Stomach (tissue), 8 donors: ENCODE measurements at regions not wholly inside any gene's neighbourhood (a gene's known extent, or its start where the extent isn't known, plus 50 kb on each side); places are given as distances from the start of the nearest gene placed in this dataset.

Source experiments
- DNase-seq, 2 donors: peaks; one replicate each; pipeline versions ENCODE4 v3.0.0 to v3.0.0-alpha.2; 2013 to 2019
- H3K27ac ChIP-seq, 5 donors: fragments of 200-600 bp in 4 of 5; sonication (generic) in 4 of 5; one replicate each; pipeline ENCODE4 v1.5.1; 2013 to 2019; ENCODE audit warnings: mild to moderate bottlenecking in 1 of 5, moderate library complexity in 1 of 5
- H3K27me3 ChIP-seq, 3 donors: fragments of 200-600 bp; sonication (generic); one replicate each; pipeline ENCODE4 v1.5.1; 2017 to 2019; ENCODE audit warnings: mixed run types in 1 of 3
- H3K36me3 ChIP-seq, 4 donors: fragments of 200-600 bp; sonication (generic); 1 replicate in 3 of 4; 2 replicates in 1 of 4; pipeline ENCODE4 v1.5.1; 2016 to 2019
- H3K4me1 ChIP-seq, 4 donors: fragments of 200-600 bp; sonication (generic); one replicate each; pipeline ENCODE4 v1.5.1; 2016 to 2019
- H3K4me3 ChIP-seq, 4 donors: fragments of 200-600 bp; sonication (generic) in 3 of 4; one replicate each; pipeline ENCODE4 v1.5.1; 2016 to 2019; ENCODE audit warnings: mild to moderate bottlenecking in 1 of 4
- H3K9me3 ChIP-seq, 4 donors: fragments of 200-600 bp; sonication (generic); one replicate each; pipeline ENCODE4 v1.5.1; 2016 to 2019
- CTCF ChIP-seq, 7 experiments: fragments of 450-650 bp in 4 of 7; fragments of 200-600 bp in 3 of 7; sonication (generic) in 3 of 7; IDR thresholded peaks; one replicate each; pipeline ENCODE4 v1.5.1; 2016 to 2019; ENCODE audit warnings: antibody characterized with exemption in 7 of 7, control low read depth in 2 of 7, mild to moderate bottlenecking in 1 of 7
- EP300 ChIP-seq: sonication (generic); formaldehyde crosslinking; IDR thresholded peaks from one replicate; pipeline ENCODE4 v1.6.1; 2017; ENCODE audit warnings: antibody characterized with exemption
- POLR2A ChIP-seq, 4 donors: fragments of 450-650 bp; IDR thresholded peaks; one replicate each; pipeline ENCODE4 v1.6.1; 2016; ENCODE audit warnings: antibody characterized with exemption in 4 of 4, control low read depth in 2 of 4, mild to moderate bottlenecking in 1 of 4, moderate library complexity in 1 of 4
- POLR2AphosphoS5 ChIP-seq, 3 donors: sonication (generic); formaldehyde crosslinking; IDR thresholded peaks; one replicate each; pipeline ENCODE4 v1.6.1; 2016; ENCODE audit warnings: antibody characterized with exemption in 3 of 3
- WGBS, 5 donors: extraction: QIAGEN DNeasy Blood & Tissue Kit in 3 of 5; methylation state at CpG; one replicate each; pipeline versions ENCODE4 v1.1.5 to v1.1.7; 2013 to 2018; 5-methylcytosine and 5-hydroxymethylcytosine counted together
- intact Hi-C: fragments of 100-400 bp; cut with DNase I; formaldehyde crosslinking; loops from one replicate; pipeline ENCODE4 v1.15.1; 2023; ENCODE audit warnings: low total_unique reads
- donor health status: healthy with polysubstance abuse.
- donor health status: Bipolar disorder and iron deficiency.
- donor health status: healthy.

GRCh38 chr20:24257171-24257570 is 212.3 kb upstream of the SYNDIG1 start:
- Histone ChIP-seq H3K36me3 (no peaks in the 10 kb centered on the region), H3K4me3 (no peak overlapping the region), H3K27ac (no peak overlapping the region), H3K27me3 (no peaks in the 10 kb centered on the region), H3K4me1 (peaks cover 0 to 5% (median 0%) of the 10 kb centered on the region in 4 donors), H3K9me3 (no peaks in the 10 kb centered on the region)
- no peak for DNase-seq
- 95 to 98% (median 95%) methylated on average over 3 of the region's 3 CpGs for WGBS, 5 donors
- TF ChIP-seq EP300 = no peak
- TF ChIP-seq POLR2A (IDR thresholded peaks at IDR 0.05) = no peak
- TF ChIP-seq CTCF (IDR thresholded peaks at IDR 0.05) = no peak
- TF ChIP-seq POLR2AphosphoS5 (IDR thresholded peaks at IDR 0.05) = no peak
- intact Hi-C loops = no loop called here

GRCh38 chr20:24256307-24256706 is 213.1 kb upstream of the SYNDIG1 start:
- H3K4me3 ChIP-seq = no peak overlapping the region
- 84 to 95% (median 89%) methylated on average over 9 of the region's 9 CpGs for WGBS, 5 donors
- H3K9me3 ChIP-seq = no peaks in the 10 kb centered on the region
- no peak overlapping the region for H3K27ac ChIP-seq
- TF ChIP-seq POLR2A (IDR thresholded peaks at IDR 0.05) = no peak
- TF ChIP-seq EP300 = no peak
- no peak for TF ChIP-seq CTCF (IDR thresholded peaks at IDR 0.05)
- TF ChIP-seq POLR2AphosphoS5 (IDR thresholded peaks at IDR 0.05) = no peak
- peaks cover 0 to 2% (median 0%) of the 10 kb centered on the region in 4 donors for H3K4me1 ChIP-seq
- no peak for DNase-seq
- no peaks in the 10 kb centered on the region for H3K27me3 ChIP-seq
- intact Hi-C loops = no loop called here
- H3K36me3 ChIP-seq = no peaks in the 10 kb centered on the region

- no peaks in the 10 kb centered on the region for H3K9me3 ChIP-seq
- no peaks in the 10 kb centered on the region for H3K27me3 ChIP-seq
- intact Hi-C loops = no loop called here
- TF ChIP-seq POLR2A (IDR thresholded peaks at IDR 0.05) (no peak), CTCF (IDR thresholded peaks at IDR 0.05) (no peak), POLR2AphosphoS5 (IDR thresholded peaks at IDR 0.05) (no peak), EP300 (no peak)
- H3K4me1 ChIP-seq = no peaks in the 10 kb centered on the region
- H3K27ac ChIP-seq = no peak overlapping the region
- no peaks in the 10 kb centered on the region for H3K36me3 ChIP-seq
- DNase-seq = no peak
- H3K4me3 ChIP-seq = no peak overlapping the region
- WGBS, 5 donors = 68 to 86% (median 83%) methylated on average over 3 of the region's 3 CpGs
Measured at GRCh38 chr20:24254480-24254879, 214.9 kb upstream of the SYNDIG1 start.

- intact Hi-C loops = no loop called here
- Histone ChIP-seq H3K4me3 (no peak overlapping the region), H3K27me3 (no peaks in the 10 kb centered on the region), H3K9me3 (peaks cover 0 to 7% (median 0%) of the 10 kb centered on the region in 4 donors), H3K27ac (no peak overlapping the region), H3K36me3 (no peaks in the 10 kb centered on the region), H3K4me1 (no peaks in the 10 kb centered on the region)
- WGBS, 5 donors = 51 to 64% (median 61%) methylated on average over 6 of the region's 6 CpGs
- no peak for TF ChIP-seq CTCF (IDR thresholded peaks at IDR 0.05)
- no peak for TF ChIP-seq POLR2A (IDR thresholded peaks at IDR 0.05)
- TF ChIP-seq POLR2AphosphoS5 (IDR thresholded peaks at IDR 0.05) = no peak
- TF ChIP-seq EP300 = no peak
- no peak for DNase-seq
Measured at GRCh38 chr20:24253321-24253720, 216.1 kb upstream of the SYNDIG1 start.
